Skeletal muscle tissue (tissue), 3 donors: ENCODE measurements at regions not wholly inside any gene's neighbourhood (a gene's known extent, or its start where the extent isn't known, plus 50 kb on each side); places are given as distances from the start of the nearest gene placed in this dataset.

Source experiments
- H3K27ac ChIP-seq: one replicate; pipeline ENCODE4 v1.7.0; 2013; ENCODE audit warnings: mild to moderate bottlenecking, low read depth, low read length, inconsistent platforms
- H3K27me3 ChIP-seq, 3 donors: one replicate each; pipeline ENCODE4 v1.7.0; 2013; ENCODE audit warnings: low read length in 3 of 3; ENCODE audit not compliant: control insufficient read depth in 3 of 3, insufficient read depth in 3 of 3
- H3K36me3 ChIP-seq, 3 donors: one replicate each; pipeline ENCODE4 v1.7.0; 2013; ENCODE audit warnings: low read length in 3 of 3; ENCODE audit not compliant: control insufficient read depth in 3 of 3, insufficient read depth in 3 of 3
- H3K4me1 ChIP-seq, 3 donors: one replicate each; pipeline ENCODE4 v1.7.0; 2013; ENCODE audit warnings: low read length in 3 of 3, mild to moderate bottlenecking in 3 of 3; ENCODE audit not compliant: control insufficient read depth in 3 of 3, insufficient read depth in 3 of 3
- H3K4me3 ChIP-seq, 3 donors: one replicate each; pipeline ENCODE4 v1.7.0; 2013; ENCODE audit warnings: low read length in 3 of 3
- H3K9ac ChIP-seq, 3 donors: one replicate each; pipeline ENCODE4 v1.7.0; 2013; ENCODE audit warnings: low read length in 3 of 3, mild to moderate bottlenecking in 3 of 3, moderate library complexity in 2 of 3, low read depth in 1 of 3
- H3K9me3 ChIP-seq, 3 donors: one replicate each; pipeline ENCODE4 v1.7.0; 2013; ENCODE audit warnings: low read length in 3 of 3; ENCODE audit not compliant: control insufficient read depth in 3 of 3
- donor health status: Osteomylitis.

DNA sequence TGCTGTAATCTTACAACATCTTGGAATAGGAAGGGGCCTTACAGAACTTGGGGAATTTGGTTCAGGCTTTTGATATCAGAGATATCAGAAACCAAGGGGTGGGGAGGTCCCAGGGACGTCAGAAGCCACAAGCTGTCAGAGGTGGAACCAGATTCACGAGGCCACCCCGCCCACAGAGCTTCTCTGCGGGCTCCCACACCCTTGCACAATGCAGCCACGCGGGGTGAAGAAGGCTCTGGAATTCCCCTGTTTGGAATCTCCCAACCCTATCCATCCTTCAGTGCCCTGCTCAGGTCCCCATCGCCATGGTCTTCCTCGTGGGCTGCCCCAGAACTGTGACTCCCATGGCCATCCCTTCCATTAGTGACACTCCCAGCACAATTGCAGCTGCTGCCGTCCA is 247.1 kb upstream of the SHH start:
- H3K9me3 ChIP-seq, result peaks cover 0 to 8% (median 7%) of the 10 kb centered on the region in 3 donors
- H3K4me3 ChIP-seq, result no peak overlapping the region
- H3K27me3 ChIP-seq, result peaks cover 0 to 3% (median 0%) of the 10 kb centered on the region in 3 donors
- no peak overlapping the region for H3K9ac ChIP-seq
- H3K27ac ChIP-seq, result no peak overlapping the region
- no peaks in the 10 kb centered on the region for H3K4me1 ChIP-seq
- no peaks in the 10 kb centered on the region for H3K36me3 ChIP-seq

GRCh38 chr7:156058248-156058647 is 246.0 kb upstream of the SHH start:
- Histone ChIP-seq H3K36me3 (no peaks in the 10 kb centered on the region), H3K27ac (no peak overlapping the region), H3K27me3 (peaks cover 0 to 3% (median 0%) of the 10 kb centered on the region in 3 donors), H3K9ac (no peak overlapping the region), H3K4me3 (no peak overlapping the region), H3K4me1 (no peaks in the 10 kb centered on the region), H3K9me3 (peaks cover 0 to 9% (median 7%) of the 10 kb centered on the region in 3 donors)

DNA sequence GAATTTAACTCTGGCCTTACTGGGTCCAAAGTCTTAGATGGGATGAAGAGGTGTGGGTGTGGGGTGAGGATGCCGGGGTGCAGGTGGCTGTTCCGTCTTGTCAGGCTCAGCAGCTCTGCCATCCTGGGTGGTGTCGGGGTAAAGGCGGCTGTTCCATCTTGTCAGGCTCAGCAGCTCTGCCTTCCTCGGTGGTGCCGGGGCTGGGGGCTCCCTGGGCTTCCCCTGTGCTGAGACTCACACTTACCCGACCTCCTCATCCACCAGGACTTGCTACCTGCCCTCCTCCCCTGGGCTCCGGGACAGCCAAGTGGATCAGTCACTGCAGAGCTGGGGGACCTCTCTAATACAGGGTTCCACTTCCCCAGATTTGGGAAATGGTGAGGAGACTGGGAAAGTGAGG is 244.3 kb upstream of the SHH start:
- no peak overlapping the region for H3K9ac ChIP-seq
- H3K27ac ChIP-seq, result no peak overlapping the region
- H3K4me1 ChIP-seq, result no peaks in the 10 kb centered on the region
- H3K4me3 ChIP-seq, result no peak overlapping the region
- H3K27me3 ChIP-seq, result no peaks in the 10 kb centered on the region
- peaks cover 0 to 11% (median 7%) of the 10 kb centered on the region in 3 donors for H3K9me3 ChIP-seq
- H3K36me3 ChIP-seq, result no peaks in the 10 kb centered on the region

- no peak overlapping the region for H3K9ac ChIP-seq
- no peaks in the 10 kb centered on the region for H3K36me3 ChIP-seq
- H3K4me3 ChIP-seq, result no peak overlapping the region
- no peaks in the 10 kb centered on the region for H3K4me1 ChIP-seq
- H3K27me3 ChIP-seq, result no peaks in the 10 kb centered on the region
- H3K27ac ChIP-seq, result no peak overlapping the region
- H3K9me3 ChIP-seq, result peaks cover 0 to 6% (median 0%) of the 10 kb centered on the region in 3 donors
These were observed 243.1 kb upstream of the SHH start for GRCh38 chr7:156055206-156055822.

DNA sequence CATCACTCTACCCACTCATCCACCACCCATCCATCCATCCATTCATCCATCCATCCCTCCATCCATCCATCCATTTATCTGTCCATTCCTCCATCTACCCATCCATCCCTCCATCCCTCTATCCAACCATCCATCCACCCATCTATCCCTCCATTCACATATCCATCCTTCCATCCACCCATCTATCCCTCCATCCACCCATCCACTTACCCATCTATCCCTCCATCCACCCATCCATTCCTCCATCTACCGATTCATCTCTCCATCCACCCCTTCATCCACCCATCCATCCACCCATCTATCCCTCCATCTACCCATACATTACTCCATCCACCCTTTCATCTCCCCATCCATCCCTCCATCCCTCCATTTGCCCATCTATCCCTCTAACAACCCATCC is 239.6 kb upstream of the SHH start:
- Histone ChIP-seq H3K27me3 (no peaks in the 10 kb centered on the region), H3K4me1 (no peaks in the 10 kb centered on the region), H3K4me3 (no peak overlapping the region), H3K27ac (no peak overlapping the region), H3K36me3 (no peaks in the 10 kb centered on the region), H3K9ac (no peak overlapping the region), H3K9me3 (peaks cover 3 to 4% (median 4%) of the 10 kb centered on the region in 3 donors)

DNA sequence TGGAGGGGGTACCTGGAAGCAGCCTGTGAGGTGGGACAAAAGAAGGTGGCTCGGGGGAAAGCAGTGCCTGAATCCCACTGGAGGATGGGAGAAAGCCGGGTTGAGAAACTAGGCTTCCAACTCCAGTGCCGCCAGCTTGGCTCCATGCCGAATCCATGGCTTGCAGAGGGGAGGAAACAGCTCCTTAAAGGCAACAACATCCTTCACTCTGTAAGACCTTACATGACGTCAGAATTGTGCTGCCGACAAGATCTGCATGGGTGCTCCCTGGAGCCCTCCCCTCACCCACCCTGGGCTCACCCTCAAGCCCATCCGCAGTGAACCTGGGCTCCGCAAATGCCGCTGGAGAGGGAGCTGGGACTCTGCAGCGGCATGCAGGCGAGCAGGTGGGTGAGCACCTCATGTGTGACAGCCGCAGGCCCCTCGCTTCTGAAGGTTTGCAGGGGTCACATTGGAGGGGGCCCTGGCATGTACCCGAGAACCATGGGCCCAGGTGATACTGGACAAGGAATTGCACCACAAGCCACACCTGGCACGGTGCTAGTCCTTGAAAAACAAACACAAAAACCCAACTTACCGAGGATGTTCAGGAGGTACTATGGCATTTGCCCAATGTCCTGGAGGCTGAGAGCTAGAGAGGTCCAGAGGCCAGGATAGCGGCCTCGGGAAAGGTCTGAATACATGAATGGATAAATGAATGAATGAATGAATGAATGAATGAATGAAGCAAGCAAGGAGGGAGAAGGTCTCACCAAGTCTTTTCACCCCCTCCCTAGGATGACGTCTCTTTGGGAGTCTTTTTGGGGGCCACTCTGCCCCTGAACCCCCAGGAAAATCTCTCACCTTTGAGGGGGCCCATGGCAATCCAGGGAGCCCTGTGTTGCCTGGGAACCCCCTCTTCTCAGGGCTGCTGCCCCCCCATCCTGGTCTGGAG is 238.6 kb upstream of the SHH start:
- no peaks in the 10 kb centered on the region for H3K36me3 ChIP-seq
- no peak overlapping the region for H3K27ac ChIP-seq
- no peaks in the 10 kb centered on the region for H3K27me3 ChIP-seq
- peaks cover 3 to 4% (median 4%) of the 10 kb centered on the region in 3 donors for H3K9me3 ChIP-seq
- H3K4me1 ChIP-seq, result no peaks in the 10 kb centered on the region
- H3K4me3 ChIP-seq, result no peak overlapping the region
- H3K9ac ChIP-seq, result no peak overlapping the region

- Histone ChIP-seq H3K4me3 (no peak overlapping the region), H3K36me3 (no peaks in the 10 kb centered on the region), H3K27me3 (no peaks in the 10 kb centered on the region), H3K27ac (no peak overlapping the region), H3K9me3 (peaks cover 3 to 4% (median 4%) of the 10 kb centered on the region in 3 donors), H3K9ac (no peak overlapping the region), H3K4me1 (no peaks in the 10 kb centered on the region)
These were observed 237.1 kb upstream of the SHH start for GRCh38 chr7:156049366-156049765.

GRCh38 chr7:156046031-156046560 is 233.8 kb upstream of the SHH start:
- Histone ChIP-seq H3K27ac (no peak overlapping the region), H3K4me3 (no peak overlapping the region), H3K9me3 (peaks cover 0 to 4% (median 3%) of the 10 kb centered on the region in 3 donors), H3K9ac (no peak overlapping the region), H3K27me3 (peaks cover 0 to 7% (median 2%) of the 10 kb centered on the region in 3 donors), H3K36me3 (no peaks in the 10 kb centered on the region), H3K4me1 (no peaks in the 10 kb centered on the region)

DNA sequence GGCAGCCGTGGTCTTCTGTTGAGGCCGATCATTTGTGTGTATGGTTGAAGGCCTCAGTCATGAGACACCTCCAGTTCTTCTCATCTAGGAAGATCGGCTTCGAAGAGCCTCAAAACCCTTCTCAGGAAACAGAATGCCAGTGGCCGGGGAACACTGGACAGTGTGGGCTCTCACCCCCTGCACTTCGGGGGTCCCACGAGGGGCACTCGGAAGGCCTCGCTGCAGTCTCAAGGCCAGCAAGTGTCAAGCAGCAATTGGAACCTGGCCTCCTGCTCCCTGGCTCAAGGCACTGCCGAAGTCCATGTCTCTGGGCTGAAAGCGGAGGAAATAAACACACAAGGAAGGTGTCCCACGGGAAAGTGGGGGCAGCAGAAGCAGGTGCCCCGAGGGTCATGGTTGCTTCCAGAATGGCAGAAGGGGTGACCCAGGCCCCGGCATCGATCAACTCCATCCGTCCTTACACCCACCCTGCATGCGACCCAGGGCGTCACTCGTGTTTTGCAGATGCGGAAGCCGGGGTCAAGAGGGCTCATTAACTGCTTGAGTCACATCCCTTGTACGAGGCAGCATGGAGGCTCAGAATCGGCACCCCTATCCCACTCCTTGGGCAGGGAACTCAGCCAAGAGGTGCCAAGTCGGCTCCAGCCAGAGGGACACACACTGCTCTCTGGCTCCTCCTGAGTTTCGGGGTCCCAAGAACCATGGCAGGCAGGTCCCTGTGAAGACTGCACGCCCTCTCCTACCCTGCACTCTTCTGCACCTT is 231.3 kb upstream of the SHH start:
- Histone ChIP-seq H3K9me3 (peaks cover 0 to 4% (median 3%) of the 10 kb centered on the region in 3 donors), H3K4me3 (no peak overlapping the region), H3K27me3 (peaks cover 0 to 12% (median 2%) of the 10 kb centered on the region in 3 donors), H3K27ac (no peak overlapping the region), H3K36me3 (no peaks in the 10 kb centered on the region), H3K4me1 (no peaks in the 10 kb centered on the region), H3K9ac (no peak overlapping the region)
